ENCODE measurements at regions not wholly inside any gene's neighbourhood (a gene's known extent, or its start where the extent isn't known, plus 50 kb on each side); places are given as distances from the start of the nearest gene placed in this dataset.

- TF ChIP-seq FOXP2 (optimal IDR thresholded peaks at IDR 0.05; ENCODE audit: borderline replicate concordance, extremely low read depth, extremely low read length, insufficient read depth) (no peak), REST (IDR thresholded peaks at IDR 0.05; ENCODE audit: insufficient read depth in 1 of 2, low read depth in 2 of 2, low read length in 2 of 2) (no peak)
These were observed 448.6 kb upstream of the NRP1 start for GRCh38 chr10:33783078-33783477.

Data from PFSK-1 (cell line).